ENCODE measurements at regions not wholly inside any gene's neighbourhood (a gene's known extent, or its start where the extent isn't known, plus 50 kb on each side); places are given as distances from the start of the nearest gene placed in this dataset.

DNA sequence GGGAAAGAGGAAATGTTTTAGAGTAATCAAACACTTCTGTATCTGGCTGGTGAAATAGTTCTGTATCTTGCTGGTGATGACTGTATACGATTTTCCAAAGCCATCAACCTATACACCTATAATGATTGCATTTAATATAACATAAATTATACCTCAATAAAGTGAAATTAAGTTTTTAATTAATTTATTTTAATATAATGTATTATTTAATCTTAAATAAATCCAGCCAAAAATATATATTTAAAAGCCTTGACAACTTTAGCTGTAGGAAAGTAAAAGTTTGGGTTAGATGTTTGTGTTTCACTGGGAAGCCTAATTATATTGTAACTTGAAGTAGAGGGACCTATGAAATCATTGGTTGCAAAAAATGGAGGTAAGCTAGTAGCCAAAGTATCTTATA, 654.8 kb upstream of the MIS18BP1 start:
- H3K4me2 ChIP-seq (ENCODE audit: low read depth, low read length), result no peak overlapping the region

DNA sequence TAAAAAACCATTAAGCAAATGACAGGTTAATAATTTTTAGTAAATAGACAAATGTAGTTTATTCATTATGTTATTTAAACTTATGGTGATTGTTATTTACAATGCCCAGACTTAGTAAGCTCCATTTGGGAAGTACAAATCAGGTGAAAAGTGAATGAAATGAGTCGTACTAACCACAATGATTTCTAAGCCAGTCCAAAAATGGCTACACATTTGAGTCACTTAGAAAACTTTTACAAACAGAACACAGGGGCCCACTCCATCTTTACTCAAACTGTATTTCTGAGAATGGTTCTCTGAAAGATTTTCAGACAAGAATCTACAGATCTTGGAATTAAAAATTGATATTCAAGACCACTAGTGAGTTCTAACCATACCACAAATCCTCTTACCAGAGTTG, 653.3 kb upstream of the MIS18BP1 start:
- no peaks in the 10 kb centered on the region for H3K36me3 ChIP-seq (replicated peaks; ENCODE audit: insufficient read depth, low read length)
- H4K20me1 ChIP-seq (ENCODE audit: insufficient read depth, low read length), result no peaks in the 10 kb centered on the region
- H3K79me2 ChIP-seq (ENCODE audit: low read length), result no peaks in the 10 kb centered on the region
- no peak for DNase-seq
- H3K27me3 ChIP-seq (replicated peaks; ENCODE audit: insufficient read depth, low read length), result no peaks in the 10 kb centered on the region
- H3K27ac ChIP-seq (ENCODE audit: low read length), result no peak overlapping the region
- no peak overlapping the region for H3K4me2 ChIP-seq (ENCODE audit: low read depth, low read length)
- no peaks in the 10 kb centered on the region for H3K9me3 ChIP-seq (replicated peaks; ENCODE audit: insufficient read depth, low read length)
- H3K4me1 ChIP-seq (ENCODE audit: low read length), result no peaks in the 10 kb centered on the region
- H3K9ac ChIP-seq (ENCODE audit: low read length), result no peak overlapping the region
- H3F3A ChIP-seq (ENCODE audit: insufficient read depth, low read length), result no peaks in the 10 kb centered on the region
- no peak overlapping the region for H3K4me3 ChIP-seq (ENCODE audit: low read length)
- TF ChIP-seq, protein P1, sequence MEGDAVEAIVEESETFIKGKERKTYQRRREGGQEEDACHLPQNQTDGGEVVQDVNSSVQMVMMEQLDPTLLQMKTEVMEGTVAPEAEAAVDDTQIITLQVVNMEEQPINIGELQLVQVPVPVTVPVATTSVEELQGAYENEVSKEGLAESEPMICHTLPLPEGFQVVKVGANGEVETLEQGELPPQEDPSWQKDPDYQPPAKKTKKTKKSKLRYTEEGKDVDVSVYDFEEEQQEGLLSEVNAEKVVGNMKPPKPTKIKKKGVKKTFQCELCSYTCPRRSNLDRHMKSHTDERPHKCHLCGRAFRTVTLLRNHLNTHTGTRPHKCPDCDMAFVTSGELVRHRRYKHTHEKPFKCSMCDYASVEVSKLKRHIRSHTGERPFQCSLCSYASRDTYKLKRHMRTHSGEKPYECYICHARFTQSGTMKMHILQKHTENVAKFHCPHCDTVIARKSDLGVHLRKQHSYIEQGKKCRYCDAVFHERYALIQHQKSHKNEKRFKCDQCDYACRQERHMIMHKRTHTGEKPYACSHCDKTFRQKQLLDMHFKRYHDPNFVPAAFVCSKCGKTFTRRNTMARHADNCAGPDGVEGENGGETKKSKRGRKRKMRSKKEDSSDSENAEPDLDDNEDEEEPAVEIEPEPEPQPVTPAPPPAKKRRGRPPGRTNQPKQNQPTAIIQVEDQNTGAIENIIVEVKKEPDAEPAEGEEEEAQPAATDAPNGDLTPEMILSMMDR (IDR thresholded peaks at IDR 0.05; ENCODE audit: low read length), result no peak
- TF ChIP-seq EZH2 (optimal IDR thresholded peaks at IDR 0.05; ENCODE audit: low read depth, low read length) (no peak), EZH2phosphoT487 (IDR thresholded peaks at IDR 0.05; ENCODE audit: low read length) (no peak)
- H2AFZ ChIP-seq (ENCODE audit: low read length), result no peak overlapping the region
- no peaks in the 10 kb centered on the region for H3K9me2 ChIP-seq (replicated peaks; ENCODE audit: insufficient read depth, low read length)

More for the DNA sequence above, 654.8 kb upstream of the MIS18BP1 start:
- Histone ChIP-seq H3K9ac (ENCODE audit: low read length) (no peak overlapping the region), H3K27ac (ENCODE audit: low read length) (no peak overlapping the region), H3K79me2 (ENCODE audit: low read length) (no peaks in the 10 kb centered on the region), H4K20me1 (ENCODE audit: insufficient read depth, low read length) (no peaks in the 10 kb centered on the region), H3F3A (ENCODE audit: insufficient read depth, low read length) (no peaks in the 10 kb centered on the region), H2AFZ (ENCODE audit: low read length) (no peak overlapping the region), H3K27me3 (replicated peaks; ENCODE audit: insufficient read depth, low read length) (no peaks in the 10 kb centered on the region), H3K9me3 (replicated peaks; ENCODE audit: insufficient read depth, low read length) (no peaks in the 10 kb centered on the region), H3K4me3 (ENCODE audit: low read length) (no peak overlapping the region), H3K9me2 (replicated peaks; ENCODE audit: insufficient read depth, low read length) (no peaks in the 10 kb centered on the region), H3K4me1 (ENCODE audit: low read length) (no peaks in the 10 kb centered on the region), H3K36me3 (replicated peaks; ENCODE audit: insufficient read depth, low read length) (no peaks in the 10 kb centered on the region)
- no peak for TF ChIP-seq EZH2phosphoT487 (IDR thresholded peaks at IDR 0.05; ENCODE audit: low read length)
- TF ChIP-seq, protein P1 (IDR thresholded peaks at IDR 0.05; ENCODE audit: low read length), result no peak
- TF ChIP-seq EZH2 (optimal IDR thresholded peaks at IDR 0.05; ENCODE audit: low read depth, low read length), result no peak
- DNase-seq, result no peak

DNA sequence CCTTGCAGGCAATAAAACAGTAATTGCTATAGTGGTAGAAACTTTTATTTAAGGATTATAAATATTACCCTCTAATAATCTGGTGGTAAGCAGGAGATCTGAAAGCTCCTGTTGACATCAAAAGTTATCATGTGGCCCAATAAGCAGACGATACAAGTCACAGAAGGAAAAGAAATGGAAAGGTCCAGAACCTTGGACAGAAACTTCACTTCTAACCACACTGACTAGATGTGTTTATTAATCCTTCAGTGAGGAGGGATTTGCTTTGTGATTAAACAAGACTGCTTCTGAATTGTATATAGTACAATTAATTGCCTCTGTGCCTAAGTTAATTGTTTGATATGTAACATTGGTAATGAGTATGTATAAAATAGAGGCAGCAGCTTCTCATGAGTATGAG, 652.7 kb upstream of the MIS18BP1 start:
- Histone ChIP-seq H3K4me1 (ENCODE audit: low read length) (no peaks in the 10 kb centered on the region), H3F3A (ENCODE audit: insufficient read depth, low read length) (no peaks in the 10 kb centered on the region), H3K9ac (ENCODE audit: low read length) (no peak overlapping the region), H3K36me3 (replicated peaks; ENCODE audit: insufficient read depth, low read length) (no peaks in the 10 kb centered on the region), H3K79me2 (ENCODE audit: low read length) (no peaks in the 10 kb centered on the region), H3K27me3 (replicated peaks; ENCODE audit: insufficient read depth, low read length) (no peaks in the 10 kb centered on the region), H3K9me3 (replicated peaks; ENCODE audit: insufficient read depth, low read length) (no peaks in the 10 kb centered on the region), H3K9me2 (replicated peaks; ENCODE audit: insufficient read depth, low read length) (no peaks in the 10 kb centered on the region), H3K4me2 (ENCODE audit: low read depth, low read length) (no peak overlapping the region), H2AFZ (ENCODE audit: low read length) (no peak overlapping the region), H4K20me1 (ENCODE audit: insufficient read depth, low read length) (no peaks in the 10 kb centered on the region), H3K4me3 (ENCODE audit: low read length) (no peak overlapping the region), H3K27ac (ENCODE audit: low read length) (no peak overlapping the region)
- no peak for TF ChIP-seq EZH2 (optimal IDR thresholded peaks at IDR 0.05; ENCODE audit: low read depth, low read length)
- TF ChIP-seq EZH2phosphoT487 (IDR thresholded peaks at IDR 0.05; ENCODE audit: low read length), result no peak
- TF ChIP-seq, protein P1 (IDR thresholded peaks at IDR 0.05; ENCODE audit: low read length), result no peak
- DNase-seq, result no peak

Measured in MM.1S (cell line).